Stimulated activated CD8-positive, alpha-beta memory T cell treated with anti-CD3 and anti-CD28 coated beads, Interleukin-7, amount 100 ng/mL, for 1 hour (primary cell): ENCODE measurements at regions not wholly inside any gene's neighbourhood (a gene's known extent, or its start where the extent isn't known, plus 50 kb on each side); places are given as distances from the start of the nearest gene placed in this dataset.
"Not testable (repeated sequence)": the region's sequence is repeated elsewhere in the genome, so short reads cannot be mapped to it uniquely, and the experiment has no call there.

Source experiments
- DNase-seq, 2 donors: peaks; one replicate each; pipeline ENCODE4 v3.0.0-alpha.2; 2020; ENCODE audit warnings: low read depth in 2 of 2

GRCh38 chr13:68810660-68811059 is 1297.0 kb upstream of the ATXN8OS start:
- DNase-seq: no peak

GRCh38 chr13:68808456-68808855 is 1299.2 kb upstream of the ATXN8OS start:
- DNase-seq: no peak

GRCh38 chr13:68806125-68806524 is 1301.5 kb upstream of the ATXN8OS start:
- no peak for DNase-seq

- no peak for DNase-seq
Measured at GRCh38 chr13:68784275-68784674, 1323.4 kb upstream of the ATXN8OS start.

GRCh38 chr13:68759617-68760016 is 1348.0 kb upstream of the ATXN8OS start:
- DNase-seq: no peak

GRCh38 chr13:68749796-68750195 is 1357.8 kb upstream of the ATXN8OS start:
- DNase-seq: no peak

GRCh38 chr13:68748038-68748437 is 1359.6 kb upstream of the ATXN8OS start:
- no peak for DNase-seq

GRCh38 chr13:68745502-68745901 is 1362.1 kb upstream of the ATXN8OS start:
- DNase-seq: no peak

- no peak for DNase-seq
Measured at GRCh38 chr13:68736961-68737360, 1370.7 kb upstream of the ATXN8OS start.

- DNase-seq: no peak
Measured at GRCh38 chr13:68727798-68728197, 1379.8 kb upstream of the ATXN8OS start.

- DNase-seq: no peak
Measured at GRCh38 chr13:68727165-68727564, 1380.5 kb upstream of the ATXN8OS start.

- DNase-seq: no peak
Measured at GRCh38 chr13:68719815-68720214, 1387.8 kb upstream of the ATXN8OS start.

- no peak for DNase-seq
Measured at GRCh38 chr13:68715651-68716050, 1392.0 kb upstream of the ATXN8OS start.

- no peak for DNase-seq
Measured at GRCh38 chr13:68714292-68714691, 1393.3 kb upstream of the ATXN8OS start.

- no peak for DNase-seq
Measured at GRCh38 chr13:68713394-68713793, 1394.2 kb upstream of the ATXN8OS start.

- DNase-seq: no peak
Measured at GRCh38 chr13:68708336-68708908, 1399.2 kb upstream of the ATXN8OS start.

GRCh38 chr13:68706044-68706443 is 1401.6 kb upstream of the ATXN8OS start:
- not testable (repeated sequence) for DNase-seq

GRCh38 chr13:68697551-68697950 is 1410.1 kb upstream of the ATXN8OS start:
- DNase-seq: no peak

- no peak for DNase-seq
Measured at GRCh38 chr13:68696907-68697306, 1410.7 kb upstream of the ATXN8OS start.

- no peak for DNase-seq
Measured at GRCh38 chr13:68692049-68692448, 1415.6 kb upstream of the ATXN8OS start.

GRCh38 chr13:68690567-68690966 is 1417.1 kb upstream of the ATXN8OS start:
- no peak for DNase-seq

- no peak for DNase-seq
Measured at GRCh38 chr13:68676513-68677115, 1431.0 kb upstream of the ATXN8OS start.

- DNase-seq: no peak
Measured at GRCh38 chr13:68675209-68675608, 1432.4 kb upstream of the ATXN8OS start.

GRCh38 chr13:68667863-68668262 is 1437.7 kb upstream of the PCDH9 start:
- DNase-seq: no peak
